ENCODE measurements at regions not wholly inside any gene's neighbourhood (a gene's known extent, or its start where the extent isn't known, plus 50 kb on each side); places are given as distances from the start of the nearest gene placed in this dataset.

GRCh38 chr2:41927581-41928264 lies 120.1 kb upstream of the PKDCC start:
- TF ChIP-seq CTCF (conservative IDR thresholded peaks at IDR 0.05; ENCODE audit: low read depth, low read length) = no peak
- no peak for TF ChIP-seq EZH2 (IDR thresholded peaks at IDR 0.05; ENCODE audit: borderline replicate concordance, low read depth, low read length, poor library complexity, severe bottlenecking)

All from A673 (cell line).